SU-DHL-6 (cell line): ENCODE measurements at regions not wholly inside any gene's neighbourhood (a gene's known extent, or its start where the extent isn't known, plus 50 kb on each side); places are given as distances from the start of the nearest gene placed in this dataset.

Source experiments
- EZH2phosphoT487 ChIP-seq: fragments of 200-600 bp; sonication (generic), shearing (Covaris generic); conservative IDR thresholded peaks from 2 replicates; pipeline ENCODE4 v1.6.1; 2018; ENCODE audit warnings: mild to moderate bottlenecking, antibody characterized with exemption, low read length, moderate library complexity, mixed read lengths
- TF ChIP-seq, protein P1 (sequence below): fragments of 200-600 bp; sonication (generic); IDR thresholded peaks from one replicate; pipeline ENCODE4 v1.5.1; 2017; ENCODE audit warnings: antibody characterized with exemption, mild to moderate bottlenecking, low read length, moderate library complexity; ENCODE audit not compliant: insufficient read depth, poor library complexity, severe bottlenecking

DNA sequence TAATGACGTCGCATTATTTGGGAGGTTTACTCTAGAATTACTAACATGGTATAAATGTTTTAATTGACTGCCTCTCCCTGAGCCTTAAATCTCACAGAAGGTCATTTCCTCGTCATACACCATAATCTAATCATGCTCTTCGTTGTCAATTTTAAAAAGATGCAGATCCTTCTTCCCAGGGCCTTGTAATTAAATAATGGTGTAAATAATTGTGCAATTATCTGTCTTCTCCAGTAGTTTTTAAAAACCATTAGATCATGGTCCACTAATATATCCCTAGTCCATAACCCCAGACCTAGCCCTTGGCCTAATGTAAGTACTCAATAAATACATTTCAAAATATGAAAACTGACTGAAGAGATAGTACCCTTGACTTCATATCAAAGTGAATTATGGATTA lies 181.5 kb upstream of the GNAI1 start:
- TF ChIP-seq, protein P1, sequence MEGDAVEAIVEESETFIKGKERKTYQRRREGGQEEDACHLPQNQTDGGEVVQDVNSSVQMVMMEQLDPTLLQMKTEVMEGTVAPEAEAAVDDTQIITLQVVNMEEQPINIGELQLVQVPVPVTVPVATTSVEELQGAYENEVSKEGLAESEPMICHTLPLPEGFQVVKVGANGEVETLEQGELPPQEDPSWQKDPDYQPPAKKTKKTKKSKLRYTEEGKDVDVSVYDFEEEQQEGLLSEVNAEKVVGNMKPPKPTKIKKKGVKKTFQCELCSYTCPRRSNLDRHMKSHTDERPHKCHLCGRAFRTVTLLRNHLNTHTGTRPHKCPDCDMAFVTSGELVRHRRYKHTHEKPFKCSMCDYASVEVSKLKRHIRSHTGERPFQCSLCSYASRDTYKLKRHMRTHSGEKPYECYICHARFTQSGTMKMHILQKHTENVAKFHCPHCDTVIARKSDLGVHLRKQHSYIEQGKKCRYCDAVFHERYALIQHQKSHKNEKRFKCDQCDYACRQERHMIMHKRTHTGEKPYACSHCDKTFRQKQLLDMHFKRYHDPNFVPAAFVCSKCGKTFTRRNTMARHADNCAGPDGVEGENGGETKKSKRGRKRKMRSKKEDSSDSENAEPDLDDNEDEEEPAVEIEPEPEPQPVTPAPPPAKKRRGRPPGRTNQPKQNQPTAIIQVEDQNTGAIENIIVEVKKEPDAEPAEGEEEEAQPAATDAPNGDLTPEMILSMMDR: no peak
- TF ChIP-seq EZH2phosphoT487: no peak
